Skeletal muscle cell (primary cell): ENCODE measurements at regions not wholly inside any gene's neighbourhood (a gene's known extent, or its start where the extent isn't known, plus 50 kb on each side); places are given as distances from the start of the nearest gene placed in this dataset.

Experiments used
- DNase-seq: peaks from one replicate; pipeline ENCODE4 v3.0.0-alpha.2; 2010; ENCODE audit warnings: low read depth
- H3K4me3 ChIP-seq: 2 replicates; pipeline ENCODE4 v1.5.1; 2011; ENCODE audit warnings: low read depth, mild to moderate bottlenecking, control low read depth, low read length, moderate library complexity

DNA sequence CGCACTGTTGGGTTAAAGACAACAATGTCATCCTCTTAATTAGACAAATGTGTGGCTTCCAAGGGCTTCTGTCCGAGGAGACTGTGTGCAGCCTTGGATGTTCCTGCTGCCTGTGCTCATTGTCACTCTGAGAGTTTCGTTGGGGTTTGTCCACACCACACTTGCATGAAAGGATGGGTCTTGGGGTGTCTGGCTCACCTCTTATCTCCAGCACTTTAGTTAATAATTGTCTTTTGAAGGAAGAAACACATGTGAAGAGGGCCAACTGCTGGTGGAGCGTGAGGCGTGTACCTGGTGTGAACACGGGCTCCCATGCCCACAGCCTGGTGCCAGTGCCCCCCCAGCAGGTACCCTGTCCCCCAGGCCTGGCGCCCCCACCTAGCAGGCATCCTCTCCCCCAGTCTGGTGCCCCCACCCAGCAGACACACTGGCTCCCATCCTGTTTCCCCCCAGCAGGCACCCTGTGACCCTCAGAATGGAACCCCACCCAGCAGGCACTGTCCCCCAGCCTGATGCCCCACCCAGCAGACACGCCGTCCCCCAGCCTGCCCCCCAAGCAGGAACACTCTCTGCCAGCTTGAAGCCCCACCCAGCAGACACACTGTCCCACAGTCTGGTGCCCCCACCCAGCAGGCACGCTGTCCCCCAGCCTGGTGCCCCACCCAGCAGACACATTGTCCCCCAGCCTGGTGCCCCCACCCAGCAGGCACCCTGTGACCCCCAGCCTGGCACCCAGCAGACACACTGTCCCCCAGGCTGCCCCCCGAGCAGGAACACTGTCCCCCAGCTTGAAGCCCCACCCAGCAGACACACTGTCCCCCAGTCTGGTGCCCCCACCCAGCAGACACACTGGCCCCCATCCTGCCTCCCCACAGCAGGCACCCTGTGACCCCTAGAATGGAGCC lies 96.3 kb upstream of the TMEM18 start:
- DNase-seq: no peak
- H3K4me3 ChIP-seq: no peak overlapping the region

DNA sequence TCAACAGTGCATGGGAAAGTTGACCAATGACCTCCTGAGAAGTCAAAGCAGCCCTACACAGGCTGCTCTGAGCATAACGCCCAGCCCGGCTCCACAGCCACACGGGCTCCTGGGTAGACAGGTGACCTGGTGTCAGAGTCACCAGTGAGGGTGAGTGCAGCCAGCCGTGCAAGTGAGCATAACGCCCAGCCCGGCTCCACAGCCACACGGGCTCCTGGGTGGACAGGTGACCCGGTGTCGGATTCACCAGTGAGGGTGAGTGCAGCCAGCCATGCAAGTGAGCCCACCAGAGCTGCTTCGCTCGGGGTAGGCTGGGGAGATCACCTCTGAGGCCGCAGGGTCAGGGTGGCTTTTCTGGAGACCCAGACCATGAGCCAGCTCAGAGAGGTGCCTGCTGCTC lies 94.3 kb upstream of the TMEM18 start:
- no peak for DNase-seq
- no peak overlapping the region for H3K4me3 ChIP-seq

- DNase-seq: no peak
- no peak overlapping the region for H3K4me3 ChIP-seq
Observed at GRCh38 chr2:770776-771175, 93.6 kb upstream of the TMEM18 start.

GRCh38 chr2:769771-770170 lies 92.6 kb upstream of the TMEM18 start:
- no peak for DNase-seq
- no peak overlapping the region for H3K4me3 ChIP-seq

GRCh38 chr2:768451-768850 lies 91.2 kb upstream of the TMEM18 start:
- DNase-seq: no peak
- H3K4me3 ChIP-seq: no peak overlapping the region

DNA sequence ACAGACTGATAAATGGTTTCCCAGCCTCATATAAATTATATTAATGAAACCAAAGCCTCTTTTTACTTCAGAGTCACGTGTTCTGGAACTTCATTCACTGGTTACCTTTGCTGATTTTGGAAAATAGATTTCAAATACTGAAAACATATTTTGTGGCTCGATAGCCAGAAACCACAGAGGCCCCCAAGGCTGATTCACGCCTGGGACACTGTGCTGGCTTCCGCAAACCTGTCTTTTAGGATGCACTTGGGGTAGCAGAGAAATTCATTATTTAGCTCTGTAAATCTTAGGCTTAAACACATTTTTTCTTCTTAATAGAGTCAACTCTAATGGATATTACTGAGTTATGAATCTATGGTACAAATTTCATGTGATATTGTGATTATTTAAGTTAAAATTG lies 90.7 kb upstream of the TMEM18 start:
- H3K4me3 ChIP-seq: no peak overlapping the region
- DNase-seq: no peak

GRCh38 chr2:767440-767839 lies 90.2 kb upstream of the TMEM18 start:
- no peak overlapping the region for H3K4me3 ChIP-seq
- no peak for DNase-seq

GRCh38 chr2:766255-766654 lies 89.0 kb upstream of the TMEM18 start:
- H3K4me3 ChIP-seq: no peak overlapping the region
- no peak for DNase-seq

GRCh38 chr2:765369-765768 lies 88.2 kb upstream of the TMEM18 start:
- DNase-seq: no peak
- no peak overlapping the region for H3K4me3 ChIP-seq

- DNase-seq: no peak
- H3K4me3 ChIP-seq: no peak overlapping the region
Observed at GRCh38 chr2:763766-764525, 86.7 kb upstream of the TMEM18 start.

GRCh38 chr2:762646-763045 lies 85.4 kb upstream of the TMEM18 start:
- no peak overlapping the region for H3K4me3 ChIP-seq

DNA sequence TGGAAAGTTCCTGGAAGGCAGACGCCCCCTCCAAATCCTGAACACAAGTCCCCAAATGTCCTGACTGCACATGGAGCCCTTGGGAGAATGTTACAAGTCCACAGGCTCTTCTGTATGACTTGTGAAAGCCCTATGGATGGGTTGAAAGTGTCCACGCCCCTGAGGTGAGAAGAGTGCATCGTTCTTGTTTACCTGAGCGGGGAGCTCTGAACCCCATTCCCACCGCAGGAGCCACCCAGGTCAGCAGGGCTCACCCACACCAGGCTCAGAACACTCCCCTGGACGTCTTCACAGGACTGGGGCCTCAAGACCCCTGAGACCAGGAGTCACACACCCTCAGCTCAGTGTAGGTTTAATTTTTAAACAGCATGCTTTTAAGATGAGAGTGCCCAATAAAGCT lies 84.2 kb upstream of the TMEM18 start:
- DNase-seq: no peak
- H3K4me3 ChIP-seq: no peak overlapping the region

More at GRCh38 chr2:762646-763045, 85.4 kb upstream of the TMEM18 start:
- no peak for DNase-seq

- no peak overlapping the region for H3K4me3 ChIP-seq
- DNase-seq: no peak
Observed at GRCh38 chr2:760001-760400, 82.8 kb upstream of the TMEM18 start.

DNA sequence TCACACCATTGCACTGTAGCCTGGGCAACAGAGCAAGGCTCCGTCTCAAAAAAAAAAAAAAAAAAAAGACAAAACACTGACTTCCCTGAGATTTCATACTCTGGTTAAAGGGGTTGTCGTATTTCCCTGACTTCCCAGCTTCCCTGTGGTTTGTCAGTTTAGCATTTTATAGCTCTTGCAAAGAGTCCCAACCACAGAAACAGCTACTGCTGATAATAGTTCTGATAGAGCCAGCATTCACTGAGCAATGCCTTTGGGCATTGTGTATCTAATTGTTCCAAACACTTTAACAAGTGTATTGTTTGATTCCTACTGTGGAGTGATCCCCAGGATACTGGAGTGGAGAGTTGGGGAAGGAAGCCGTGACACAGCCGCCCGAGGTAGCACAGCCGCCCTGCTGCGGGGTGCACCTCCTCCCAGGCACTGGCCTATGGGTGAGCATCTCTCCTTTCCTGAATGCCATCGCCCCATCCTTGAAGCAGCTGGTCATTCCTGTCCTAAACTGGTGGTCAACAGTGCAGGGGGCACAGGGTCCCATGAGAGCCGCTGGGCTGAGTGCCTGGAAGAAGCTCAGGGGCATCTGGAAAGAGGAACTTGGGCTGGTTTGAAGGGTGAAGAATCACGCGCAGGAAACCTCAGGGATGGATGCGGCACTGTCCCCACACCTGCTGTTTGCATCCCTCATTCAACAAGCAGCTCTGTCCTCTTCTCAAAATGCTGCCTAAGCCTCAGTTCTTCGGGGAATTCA lies 81.0 kb upstream of the TMEM18 start:
- no peak for DNase-seq
- no peak overlapping the region for H3K4me3 ChIP-seq

- no peak for DNase-seq
- no peak overlapping the region for H3K4me3 ChIP-seq
Observed at GRCh38 chr2:753123-753522, 75.9 kb upstream of the TMEM18 start.

DNA sequence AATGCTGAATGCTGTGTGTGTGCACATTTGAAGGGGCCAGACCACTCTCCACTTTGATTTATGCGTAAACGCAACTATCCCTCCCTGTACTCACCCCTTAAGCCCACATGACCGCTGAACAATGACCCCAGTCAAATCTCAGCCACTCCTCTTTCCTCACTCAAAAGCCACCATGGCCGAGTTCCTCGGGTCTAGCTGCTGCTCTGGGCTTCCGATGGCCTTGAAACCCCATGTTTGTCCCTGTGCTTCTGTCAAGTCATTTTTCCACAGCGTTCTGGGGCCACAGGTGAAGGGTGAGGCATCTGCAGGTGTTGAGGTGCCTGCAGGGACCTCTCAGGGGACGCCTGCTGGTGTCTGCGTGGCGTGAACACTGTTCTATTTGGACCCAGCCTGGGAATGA lies 74.3 kb upstream of the TMEM18 start:
- DNase-seq: no peak
- H3K4me3 ChIP-seq: no peak overlapping the region

GRCh38 chr2:750628-751027 lies 73.4 kb upstream of the TMEM18 start:
- DNase-seq: no peak
- H3K4me3 ChIP-seq: no peak overlapping the region

DNA sequence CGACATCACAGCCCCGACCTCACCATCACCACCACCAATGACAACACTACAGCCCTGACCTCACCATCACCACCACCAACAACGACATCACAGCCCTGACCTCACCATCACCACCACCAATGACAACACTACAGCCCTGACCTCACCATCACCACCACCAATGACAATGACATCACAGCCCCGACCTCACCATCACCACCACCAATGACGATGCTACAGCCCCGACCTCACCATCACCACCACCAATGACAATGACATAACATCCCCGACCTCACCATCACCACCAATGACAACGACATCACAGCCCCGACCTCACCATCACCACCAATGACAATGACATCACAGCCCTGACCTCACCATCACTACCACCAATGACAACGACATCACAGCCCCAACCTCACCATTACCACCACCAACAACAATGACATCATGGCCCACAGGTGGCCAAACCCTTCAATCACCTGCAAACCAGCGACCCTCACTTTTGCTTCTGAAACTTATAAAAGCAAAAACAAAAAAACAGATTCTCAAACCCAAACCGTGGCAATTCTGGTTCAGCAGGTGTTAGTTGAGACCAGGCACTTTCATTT lies 70.7 kb upstream of the TMEM18 start:
- DNase-seq: no peak
- H3K4me3 ChIP-seq: no peak overlapping the region

DNA sequence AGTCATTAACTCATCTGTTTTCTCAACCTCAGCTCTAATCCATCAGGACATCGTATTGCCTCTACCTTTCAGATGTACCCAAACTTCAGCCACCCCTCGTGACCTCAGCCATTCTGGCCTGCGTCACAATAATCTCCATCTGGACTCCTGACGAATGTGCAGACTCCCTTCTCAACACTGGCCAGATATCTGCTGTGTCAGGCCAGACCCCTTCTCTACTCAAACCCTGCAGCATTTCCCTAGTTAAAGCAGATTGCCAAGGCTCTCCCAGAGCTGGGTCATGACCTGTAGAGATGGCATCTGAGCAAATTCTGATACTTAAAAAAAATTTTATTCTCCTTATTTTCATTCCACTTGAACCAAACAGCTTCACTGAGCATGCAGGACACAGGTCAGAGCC lies 69.5 kb upstream of the TMEM18 start:
- H3K4me3 ChIP-seq: no peak overlapping the region
- no peak for DNase-seq

DNA sequence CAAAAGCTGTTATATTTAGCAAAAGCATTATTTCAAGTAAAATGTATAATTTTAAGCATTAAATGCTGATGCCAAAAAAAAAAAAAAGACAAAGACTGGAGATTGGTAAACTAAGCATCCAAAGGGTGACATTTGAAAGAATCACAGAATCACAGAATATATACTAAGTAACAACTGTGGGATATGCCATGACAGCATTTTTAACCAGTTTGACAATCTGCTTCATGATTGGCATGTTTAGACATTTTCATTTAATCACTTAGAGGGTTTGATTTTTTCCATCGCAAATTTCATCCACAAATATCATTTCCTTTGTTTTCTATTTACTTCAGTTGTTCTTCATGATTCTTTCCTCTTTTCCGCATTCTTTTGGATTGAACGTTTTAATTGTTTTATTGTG lies 66.9 kb upstream of the TMEM18 start:
- no peak for DNase-seq

More for the DNA sequence above, 66.9 kb upstream of the TMEM18 start:
- H3K4me3 ChIP-seq: no peak overlapping the region
